ENCODE measurements at regions not wholly inside any gene's neighbourhood (a gene's known extent, or its start where the extent isn't known, plus 50 kb on each side); places are given as distances from the start of the nearest gene placed in this dataset.

- no peak for TF ChIP-seq ZNF274 (IDR thresholded peaks at IDR 0.05; ENCODE audit: low read depth, low read length)
- TF ChIP-seq YY1 (IDR thresholded peaks at IDR 0.05; ENCODE audit: insufficient read depth, insufficient read length), result no peak
- no peak for TF ChIP-seq SUZ12 (IDR thresholded peaks at IDR 0.05; ENCODE audit: extremely low read depth, insufficient read depth, insufficient read length)
Observed at GRCh38 chr20:53672484-53673129, 79.0 kb upstream of the ZNF217 start.
